NCI-H446 treated with DMSO at 0.1 percent for 48 hours (cell line): ENCODE measurements at regions not wholly inside any gene's neighbourhood (a gene's known extent, or its start where the extent isn't known, plus 50 kb on each side); places are given as distances from the start of the nearest gene placed in this dataset.
"Not testable (repeated sequence)": the region's sequence is repeated elsewhere in the genome, so short reads cannot be mapped to it uniquely, and the experiment has no call there.

Experiments used
- DNase-seq: peaks from one replicate; lab custom pipeline; 2025; lab: John Stamatoyannopoulos, UW

DNA sequence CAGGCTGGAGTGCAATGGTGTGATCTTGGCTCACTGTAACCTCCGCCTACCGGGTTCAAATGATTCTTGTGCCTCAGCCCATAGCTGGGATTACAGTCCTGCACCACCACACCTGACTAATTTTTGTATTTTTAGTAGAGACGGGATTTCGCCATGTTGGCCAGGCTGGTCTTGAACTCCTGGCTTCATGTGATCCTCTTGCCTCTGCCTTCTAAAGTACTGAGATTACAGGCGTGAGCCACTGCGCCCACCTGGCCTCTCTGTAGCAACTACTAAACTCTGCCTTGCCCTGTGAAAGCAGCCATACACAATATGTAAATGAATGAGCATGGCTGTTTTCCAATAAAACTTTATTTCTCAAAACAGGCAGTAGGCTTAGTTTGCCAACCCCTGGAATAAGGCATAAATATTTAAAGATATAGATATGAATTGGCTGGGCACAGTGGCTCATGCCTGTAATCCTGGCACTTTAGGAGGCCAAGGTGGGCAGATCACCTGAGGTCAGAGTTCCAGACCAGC, 127.9 kb upstream of the ZNF217 start:
- not testable (repeated sequence) for DNase-seq

- not testable (repeated sequence) for DNase-seq
These were observed 125.6 kb upstream of the ZNF217 start for GRCh38 chr20:53719171-53719803.

DNA sequence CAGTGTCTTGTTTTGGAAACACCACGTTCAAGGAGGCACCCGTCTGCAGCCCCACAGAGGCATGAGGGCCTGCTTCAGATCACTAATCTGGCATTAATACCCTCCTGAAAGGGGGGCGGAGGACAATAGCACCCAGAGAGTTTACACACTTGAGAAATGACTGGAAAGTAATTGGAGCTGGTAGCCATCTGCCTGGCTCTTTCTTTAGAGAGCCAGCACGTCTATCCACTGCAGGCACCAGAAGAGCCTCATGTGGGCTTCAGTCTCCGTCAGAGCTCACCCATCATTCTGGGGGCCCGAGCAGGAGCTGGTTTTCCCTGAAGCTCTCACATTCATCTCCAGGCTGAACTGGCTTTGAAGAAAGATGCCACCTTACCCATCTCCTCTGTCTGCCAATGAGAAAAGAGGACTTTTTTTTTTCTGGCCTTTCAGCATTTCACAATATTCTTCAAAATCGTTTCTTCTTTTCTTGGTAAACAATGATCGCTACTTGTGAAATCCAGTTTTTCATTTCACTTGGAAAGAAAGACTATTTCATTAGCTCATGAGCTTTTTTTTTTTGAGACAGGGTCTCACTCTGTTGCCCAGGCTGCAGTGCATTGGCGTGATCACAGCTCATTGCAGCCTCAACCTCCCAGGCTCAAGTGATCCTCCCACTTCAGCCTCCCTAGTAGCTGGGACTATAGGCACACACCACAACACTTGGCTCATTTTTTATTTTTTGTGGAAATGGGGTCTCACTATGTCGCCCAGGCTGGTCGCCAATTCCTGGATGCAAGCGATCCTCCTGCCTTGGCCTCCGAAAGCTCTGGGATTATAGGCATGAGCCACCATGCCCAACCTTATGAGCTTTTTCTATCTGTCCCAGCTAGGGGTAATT, 124.7 kb upstream of the ZNF217 start:
- no peak for DNase-seq

- no peak for DNase-seq
These were observed 122.8 kb upstream of the ZNF217 start for GRCh38 chr20:53716395-53716794.

DNA sequence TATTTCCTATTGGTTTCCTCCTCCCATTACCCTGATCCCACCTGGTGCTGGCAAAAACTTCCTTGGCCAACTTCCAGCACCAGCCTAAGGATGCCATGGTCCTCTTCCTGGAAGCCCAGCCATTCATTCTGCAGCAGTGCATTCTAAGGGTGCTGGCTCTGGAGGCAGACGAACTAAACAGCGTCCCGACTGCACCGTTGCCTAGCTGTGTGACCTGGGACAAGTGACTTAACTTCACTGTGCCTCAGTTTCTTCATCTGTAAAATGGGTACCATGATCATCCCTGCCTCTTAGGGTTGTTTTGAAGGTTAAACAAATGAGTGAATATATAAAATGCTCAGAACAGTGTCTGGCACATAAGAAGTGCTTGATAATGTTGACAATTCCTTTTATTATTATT, 120.9 kb upstream of the ZNF217 start:
- DNase-seq: no peak

DNA sequence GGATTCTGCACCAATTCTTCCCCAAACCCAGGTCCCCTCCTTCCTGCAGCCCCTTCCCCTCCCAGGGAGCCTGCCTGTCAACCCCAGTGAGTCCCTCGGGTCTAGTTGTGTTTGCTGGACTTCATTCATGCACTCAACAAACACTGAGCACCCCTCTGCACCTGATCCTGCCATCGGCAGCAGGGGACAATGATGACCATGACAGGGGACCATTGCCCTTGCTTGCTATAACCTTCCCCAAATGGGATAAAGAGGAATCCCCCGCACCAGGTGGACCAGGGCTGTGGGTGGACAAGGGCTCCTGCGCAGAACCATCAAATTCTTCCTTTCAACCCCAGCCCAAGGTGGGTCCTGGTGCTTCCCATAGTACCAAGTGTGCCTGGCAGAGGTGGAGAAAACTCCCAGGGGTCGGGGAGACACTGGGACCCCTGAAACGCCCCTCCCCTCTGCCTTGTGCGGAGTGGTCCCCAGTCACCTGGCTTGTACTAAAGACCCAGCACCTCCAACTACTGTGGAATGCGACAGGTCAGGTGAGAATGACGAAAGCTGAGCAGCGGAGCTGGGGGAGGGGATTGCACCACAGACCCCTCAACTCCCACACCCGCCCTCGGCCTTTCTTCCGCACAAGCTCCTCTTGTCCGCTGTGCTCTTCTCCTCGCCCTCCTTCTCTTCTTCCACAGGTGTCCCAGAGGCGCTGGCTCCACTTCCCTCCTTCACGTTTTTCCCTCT, 119.9 kb upstream of the ZNF217 start:
- no peak for DNase-seq

DNA sequence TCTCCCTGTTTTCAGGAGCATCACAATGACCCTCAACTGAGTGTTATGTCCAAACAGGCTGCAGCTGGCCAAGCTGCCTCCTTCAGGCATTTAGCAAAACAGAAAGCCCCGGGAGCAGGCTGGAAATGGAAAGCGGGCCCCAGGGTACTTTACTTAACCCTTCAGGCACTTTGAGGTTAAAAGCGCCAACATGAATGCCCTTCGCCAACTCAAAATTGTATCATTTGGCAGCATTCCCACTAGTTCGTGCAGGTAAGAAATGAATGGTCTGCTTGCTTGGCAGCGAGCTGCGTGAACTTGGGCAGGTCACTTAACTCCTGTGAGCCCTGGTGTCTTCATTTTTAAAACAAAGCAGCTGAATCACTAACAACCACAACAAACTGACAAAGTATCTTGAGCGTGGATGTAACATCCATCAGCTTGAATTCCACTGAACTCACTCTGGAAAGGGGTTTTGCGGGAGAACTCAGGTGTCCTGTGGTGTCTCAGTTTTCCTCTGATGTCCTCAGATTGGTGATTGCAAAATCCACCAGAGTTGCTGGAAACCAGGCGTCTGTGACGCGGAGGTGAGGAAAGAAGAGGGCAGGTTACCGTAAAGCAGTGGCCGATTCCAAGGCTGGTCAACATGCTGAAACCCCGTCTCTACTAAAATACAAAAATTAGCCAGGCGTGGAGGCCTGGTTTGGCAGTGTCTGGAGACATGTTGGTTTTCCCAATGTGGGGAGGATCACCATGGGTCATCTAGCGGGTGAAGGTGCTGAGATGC, 118.8 kb upstream of the ZNF217 start:
- no peak for DNase-seq

- DNase-seq: no peak
These were observed 117.9 kb upstream of the ZNF217 start for GRCh38 chr20:53711333-53712211.

DNA sequence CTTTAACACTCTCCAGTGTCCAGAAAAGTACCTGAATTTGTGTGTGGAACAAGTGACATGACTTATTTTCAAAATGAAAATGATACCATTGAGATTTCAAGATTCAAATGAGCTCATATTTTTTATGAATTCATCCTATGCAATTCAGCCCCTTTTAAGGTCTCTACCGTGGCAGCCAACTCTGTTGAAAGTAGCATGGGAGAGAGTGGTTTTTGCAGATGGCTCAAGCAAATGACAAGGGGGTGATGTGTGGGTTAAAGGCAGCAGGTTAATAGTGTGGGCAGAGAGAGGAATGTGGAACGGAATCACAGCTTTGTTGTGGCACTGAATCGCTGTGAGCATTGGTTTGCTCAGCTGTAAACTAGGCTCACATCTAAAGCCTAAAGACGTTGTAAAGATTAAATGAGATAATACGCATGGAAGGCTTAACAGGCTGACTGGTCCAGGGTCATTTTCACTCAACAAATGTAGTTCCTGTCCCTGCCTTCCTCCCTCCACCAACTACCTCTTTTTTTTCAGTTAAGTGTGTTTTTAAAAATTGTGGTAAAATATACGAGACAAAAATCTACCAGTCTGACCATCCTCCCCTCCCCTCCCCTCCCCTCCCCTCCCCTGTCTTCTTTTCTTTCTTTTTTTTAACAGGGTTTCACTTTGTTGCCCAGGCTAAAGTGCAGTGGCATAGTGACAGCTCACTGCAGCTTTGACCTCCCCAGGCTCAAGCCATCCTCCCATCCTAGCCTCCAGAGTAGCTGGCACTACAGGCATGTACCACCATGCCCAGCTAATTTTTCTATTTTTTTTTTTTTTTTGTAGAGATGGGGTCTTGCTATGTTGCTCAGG, 114.7 kb upstream of the ZNF217 start:
- DNase-seq: no peak

- DNase-seq: no peak
These were observed 113.9 kb upstream of the ZNF217 start for GRCh38 chr20:53707371-53708055.

- no peak for DNase-seq
These were observed 113.1 kb upstream of the ZNF217 start for GRCh38 chr20:53706466-53707370.

GRCh38 chr20:53706008-53706465, 112.4 kb upstream of the ZNF217 start:
- DNase-seq: no peak

DNA sequence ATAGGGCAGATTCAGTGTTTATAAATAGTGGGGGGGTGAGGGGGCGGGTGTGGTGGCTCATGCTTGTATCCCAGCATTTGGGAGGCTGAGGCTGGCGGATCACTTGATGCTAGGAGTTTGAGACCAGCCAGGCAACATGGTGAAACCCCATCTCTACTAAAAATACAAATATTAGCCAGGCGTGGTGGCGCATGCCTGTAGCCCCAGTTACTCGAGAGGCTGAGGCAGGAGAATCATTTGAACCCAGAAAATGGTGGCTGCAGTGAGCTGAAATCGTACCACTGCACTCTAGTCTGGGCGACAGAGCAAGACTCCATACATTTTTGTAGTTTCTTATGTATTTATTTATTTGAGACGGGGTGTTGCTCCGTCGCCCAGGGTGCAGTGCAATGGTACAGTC, 109.0 kb upstream of the ZNF217 start:
- DNase-seq: no peak

DNA sequence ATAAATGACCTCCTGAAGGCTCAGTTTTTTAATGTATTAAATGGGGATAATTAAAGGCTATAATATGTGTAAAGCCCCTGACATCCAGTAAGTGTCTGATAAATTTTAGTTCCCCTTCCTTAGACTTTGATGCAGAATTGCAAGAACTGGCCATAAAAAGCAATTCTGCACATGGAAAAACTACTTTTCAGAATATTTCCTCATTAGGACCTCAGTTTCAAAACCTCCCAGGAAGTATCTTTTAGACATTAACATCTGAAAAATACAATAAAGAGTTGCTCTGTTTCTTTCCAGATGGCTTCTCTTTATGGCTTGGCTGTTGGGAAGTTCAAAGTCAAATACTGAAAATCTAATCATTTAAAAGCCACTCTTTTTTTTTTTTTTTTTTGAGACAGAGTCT, 106.3 kb upstream of the ZNF217 start:
- no peak for DNase-seq

DNA sequence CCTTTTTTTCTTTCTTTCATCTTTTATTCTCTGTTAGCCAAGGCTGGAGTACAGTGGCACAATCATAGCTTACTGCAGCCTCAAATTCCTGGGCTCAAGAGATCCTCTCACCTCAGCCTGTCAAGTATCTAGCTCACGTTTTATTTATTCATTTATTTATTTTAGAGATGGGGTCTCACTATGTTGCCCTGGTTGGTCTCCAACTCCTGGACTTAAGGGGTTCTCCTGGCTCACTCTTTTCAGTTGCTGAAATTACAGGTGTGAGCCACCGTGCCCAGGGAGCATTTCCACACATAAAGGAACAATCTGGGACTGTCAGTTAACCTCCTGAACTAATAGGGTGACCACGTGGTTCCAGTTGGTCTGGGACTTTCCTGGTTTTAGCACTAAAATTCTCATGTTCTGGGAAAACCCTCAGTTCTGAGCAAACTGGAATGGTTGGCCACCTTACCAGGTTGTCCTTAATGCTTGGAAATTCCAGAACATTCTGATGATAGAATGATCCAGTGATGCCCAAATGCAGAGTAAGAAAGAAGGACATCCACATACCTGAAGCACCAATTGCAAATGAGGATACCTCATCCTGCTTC, 105.5 kb upstream of the ZNF217 start:
- no peak for DNase-seq

GRCh38 chr20:53698371-53698978, 104.8 kb upstream of the ZNF217 start:
- DNase-seq: no peak

DNA sequence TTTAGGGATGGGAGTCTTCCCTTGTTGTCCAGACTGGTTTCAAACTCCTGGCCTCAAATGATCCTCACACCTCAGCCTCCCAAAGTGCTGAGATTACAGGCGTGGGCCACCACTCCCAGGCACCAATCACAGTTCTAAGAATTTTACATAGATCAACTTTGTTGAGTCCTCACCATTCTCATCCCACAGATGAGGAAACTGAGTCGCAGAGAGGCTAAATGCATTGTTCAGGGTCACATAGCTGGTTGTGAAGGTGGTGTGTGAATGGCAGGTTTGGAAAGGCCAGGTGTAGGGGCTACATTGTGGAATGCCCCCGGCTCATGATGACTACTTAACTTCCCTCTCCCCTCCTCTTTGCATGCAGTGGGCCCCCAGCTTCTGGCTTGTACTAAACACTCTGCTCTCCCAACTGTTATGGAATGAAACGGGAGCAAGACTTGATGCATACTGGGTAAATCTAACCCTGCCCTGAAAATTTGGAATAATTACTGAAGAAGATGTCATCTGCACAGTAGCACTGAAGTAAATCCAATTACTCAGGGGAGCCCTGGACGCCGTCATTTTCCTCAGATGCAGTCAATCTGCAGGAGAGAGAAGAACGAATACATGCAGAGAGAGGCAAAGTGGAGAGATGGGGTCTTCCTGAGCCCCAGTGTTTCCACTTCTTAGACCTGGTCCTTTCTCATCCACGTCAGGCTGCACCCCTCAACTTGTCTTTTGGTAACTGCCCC, 102.3 kb upstream of the ZNF217 start:
- no peak for DNase-seq
